Stimulated activated CD8-positive, alpha-beta memory T cell treated with anti-CD3 and anti-CD28 coated beads, Interleukin-4, amount 100 ng/mL, for 4 hours (primary cell): ENCODE measurements at regions not wholly inside any gene's neighbourhood (a gene's known extent, or its start where the extent isn't known, plus 50 kb on each side); places are given as distances from the start of the nearest gene placed in this dataset.

Experiments used
- DNase-seq, 2 donors: peaks; one replicate each; pipeline ENCODE4 v3.0.0-alpha.2; 2020; ENCODE audit warnings: low read depth in 2 of 2, low spot score in 1 of 2

DNA sequence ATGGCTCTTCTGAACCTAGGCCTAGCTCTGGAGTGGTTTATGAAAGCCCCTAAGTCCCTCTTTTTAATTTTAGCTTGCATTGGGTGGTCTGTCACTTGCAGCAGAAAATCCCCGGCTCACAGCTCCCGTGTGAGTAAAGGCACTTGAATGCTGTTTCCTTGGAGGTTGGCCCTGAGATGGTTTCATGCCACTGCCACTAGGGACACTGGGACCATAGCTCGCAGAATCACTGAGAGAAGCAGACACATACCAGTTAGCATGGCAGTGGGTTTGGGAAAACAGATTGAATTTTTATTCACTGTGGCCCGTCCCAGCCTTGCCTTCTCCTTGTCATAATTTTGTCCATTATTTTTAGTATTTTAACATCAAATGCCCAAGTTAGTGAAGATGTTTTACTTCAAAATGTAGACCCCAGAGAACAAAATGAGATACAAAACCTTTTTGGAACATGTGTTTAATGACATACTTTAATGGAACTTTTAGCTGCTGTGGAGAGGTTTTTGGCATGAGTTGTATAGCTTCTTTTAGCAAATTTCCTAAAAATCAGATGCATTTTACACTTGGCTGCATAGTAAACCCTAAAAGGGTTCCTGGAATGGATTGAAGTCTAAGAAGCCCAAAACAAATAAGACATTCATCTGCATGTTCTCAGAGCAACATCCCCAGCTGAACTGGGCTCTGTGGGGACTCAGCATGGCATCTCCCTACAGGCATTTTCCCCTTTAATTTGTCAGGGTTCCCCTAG, 259.7 kb upstream of the PITRM1 start:
- DNase-seq = no peak

DNA sequence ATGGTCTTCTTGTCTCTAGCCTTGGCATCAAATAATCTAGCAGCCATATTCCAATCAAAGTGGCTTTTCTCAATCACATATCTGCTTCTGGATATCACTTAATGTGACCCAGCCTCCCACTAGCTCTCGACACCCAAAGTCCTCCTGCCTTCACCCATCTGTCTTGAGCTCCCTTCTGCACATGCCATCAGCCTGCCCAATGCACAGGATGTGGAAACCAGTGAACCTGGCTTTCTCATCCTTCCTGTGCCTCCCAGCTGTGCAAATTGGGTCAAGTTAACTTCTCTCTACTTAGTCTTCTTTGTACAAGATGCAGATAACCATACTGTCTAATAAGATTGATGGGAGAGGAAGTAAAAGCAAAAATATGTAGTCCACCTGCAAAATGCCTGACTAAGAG, 257.9 kb upstream of the PITRM1 start:
- no peak for DNase-seq

DNA sequence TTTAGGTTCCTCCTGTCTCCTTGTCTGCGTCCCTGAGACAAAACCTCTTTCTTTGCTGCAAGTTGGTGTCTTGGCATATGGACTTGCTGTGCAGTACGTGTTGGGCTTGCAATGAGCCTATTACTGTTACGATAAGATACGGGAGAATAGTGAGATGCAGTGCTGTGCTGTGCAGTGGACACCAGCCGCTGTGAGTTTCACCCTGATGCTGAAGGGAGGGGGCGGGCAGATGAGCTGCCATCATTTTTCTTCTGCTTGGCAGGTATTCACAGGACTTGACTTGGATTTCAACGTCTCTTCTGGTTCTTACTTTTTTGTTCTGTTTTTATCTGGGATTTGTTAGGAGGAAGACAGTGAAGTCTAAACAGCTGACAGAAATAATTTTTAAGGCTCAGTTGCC, 257.1 kb upstream of the PITRM1 start:
- no peak for DNase-seq

DNA sequence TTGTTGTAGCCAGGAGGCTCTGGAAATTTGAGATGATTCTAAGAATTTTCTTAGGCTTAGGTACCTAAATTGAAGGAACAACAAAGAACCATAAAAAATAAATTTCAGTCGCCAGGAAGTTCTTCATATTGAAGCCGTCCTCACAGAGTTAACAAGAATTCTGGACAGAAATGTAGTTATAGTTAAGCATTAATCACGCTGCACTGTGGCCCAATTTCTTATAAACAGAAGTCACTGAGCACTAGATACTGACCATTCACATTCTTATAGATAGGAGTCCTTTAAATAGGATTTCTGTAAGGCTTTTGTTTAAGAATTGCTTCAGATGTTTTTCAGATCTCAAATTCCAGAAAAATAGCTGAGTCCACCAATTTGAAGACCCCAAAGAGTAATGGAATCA, 256.2 kb upstream of the PITRM1 start:
- DNase-seq = no peak

DNA sequence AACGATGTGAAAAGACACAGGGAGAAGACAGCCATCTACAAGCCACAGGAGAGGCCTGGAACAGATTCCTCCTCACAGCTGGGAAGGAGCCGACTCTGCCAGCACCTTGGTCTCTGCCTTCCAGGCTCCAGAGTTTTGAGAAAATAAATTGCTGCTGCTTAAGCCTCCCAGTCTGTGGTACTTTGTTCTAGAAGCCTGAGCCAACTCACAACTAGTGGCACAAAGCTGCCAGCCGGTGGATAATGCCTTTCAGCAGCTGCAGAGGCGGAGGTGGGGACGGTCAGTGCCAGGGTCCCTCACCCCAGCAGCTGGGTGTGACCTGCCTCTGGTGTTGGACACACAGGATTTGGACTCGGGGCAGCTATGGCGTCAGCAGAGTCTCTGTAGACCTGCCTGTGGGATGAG, 255.4 kb upstream of the PITRM1 start:
- no peak for DNase-seq

GRCh38 chr10:3427347-3427746, 254.8 kb upstream of the PITRM1 start:
- DNase-seq = no peak

DNA sequence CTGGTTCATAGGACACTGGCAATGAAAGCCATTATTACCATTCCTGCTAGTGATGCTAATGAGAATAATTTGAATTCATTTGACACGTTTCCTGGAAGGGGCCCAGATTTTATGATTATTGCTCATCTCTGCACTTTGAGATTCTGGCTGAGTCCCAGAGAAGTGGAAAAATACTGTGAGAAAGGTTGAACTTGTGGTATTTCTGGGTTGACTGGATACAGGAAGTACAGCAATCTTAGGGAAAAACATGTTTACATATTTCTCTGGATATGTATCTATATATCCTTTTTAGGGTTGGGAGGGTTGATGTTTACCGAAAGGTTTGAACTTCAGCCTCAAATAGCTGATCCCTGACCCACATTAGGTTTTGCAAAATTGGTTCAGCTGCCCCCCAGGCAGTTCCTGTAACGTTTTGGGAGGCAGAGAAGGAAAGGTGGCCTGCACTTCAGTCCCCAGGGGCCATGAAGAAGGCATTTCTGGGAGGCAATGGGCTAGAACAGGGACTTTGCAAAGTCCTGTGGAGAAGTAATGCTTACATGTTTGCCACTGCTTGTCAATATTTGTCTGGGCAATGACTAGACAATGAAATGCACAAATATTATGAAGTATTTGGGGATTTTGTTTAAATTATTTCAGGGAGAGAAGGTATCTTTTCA, 253.7 kb upstream of the PITRM1 start:
- no peak for DNase-seq

- no peak for DNase-seq
These were observed 253.1 kb upstream of the PITRM1 start for GRCh38 chr10:3425716-3426115.

GRCh38 chr10:3425261-3425660, 252.7 kb upstream of the PITRM1 start:
- DNase-seq = no peak

- DNase-seq = no peak
These were observed 251.7 kb upstream of the PITRM1 start for GRCh38 chr10:3424111-3424851.

GRCh38 chr10:3423384-3423783, 250.8 kb upstream of the PITRM1 start:
- DNase-seq = no peak

DNA sequence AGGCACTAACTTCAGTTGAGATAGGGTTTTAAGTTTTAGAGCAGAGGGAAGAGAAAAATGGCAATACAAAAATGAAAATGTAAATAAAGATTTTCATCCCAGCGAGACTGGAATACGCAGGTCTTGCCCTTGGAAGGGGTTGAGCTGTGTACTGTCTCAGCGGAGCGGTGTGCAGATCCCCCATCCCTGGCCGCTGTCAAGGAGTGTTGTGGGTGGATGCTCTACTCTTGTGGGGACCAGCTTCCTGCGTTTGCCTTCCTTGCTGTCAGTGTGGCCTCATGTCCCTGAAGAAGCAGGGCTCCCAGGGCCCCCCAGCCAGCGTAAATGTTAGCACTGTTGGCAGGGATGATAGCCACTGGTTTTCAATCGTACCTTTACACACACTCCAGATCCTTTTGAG, 249.7 kb upstream of the PITRM1 start:
- no peak for DNase-seq

- no peak for DNase-seq
These were observed 249.1 kb upstream of the PITRM1 start for GRCh38 chr10:3421537-3422257.

GRCh38 chr10:3420527-3421469, 248.2 kb upstream of the PITRM1 start:
- DNase-seq = no peak

DNA sequence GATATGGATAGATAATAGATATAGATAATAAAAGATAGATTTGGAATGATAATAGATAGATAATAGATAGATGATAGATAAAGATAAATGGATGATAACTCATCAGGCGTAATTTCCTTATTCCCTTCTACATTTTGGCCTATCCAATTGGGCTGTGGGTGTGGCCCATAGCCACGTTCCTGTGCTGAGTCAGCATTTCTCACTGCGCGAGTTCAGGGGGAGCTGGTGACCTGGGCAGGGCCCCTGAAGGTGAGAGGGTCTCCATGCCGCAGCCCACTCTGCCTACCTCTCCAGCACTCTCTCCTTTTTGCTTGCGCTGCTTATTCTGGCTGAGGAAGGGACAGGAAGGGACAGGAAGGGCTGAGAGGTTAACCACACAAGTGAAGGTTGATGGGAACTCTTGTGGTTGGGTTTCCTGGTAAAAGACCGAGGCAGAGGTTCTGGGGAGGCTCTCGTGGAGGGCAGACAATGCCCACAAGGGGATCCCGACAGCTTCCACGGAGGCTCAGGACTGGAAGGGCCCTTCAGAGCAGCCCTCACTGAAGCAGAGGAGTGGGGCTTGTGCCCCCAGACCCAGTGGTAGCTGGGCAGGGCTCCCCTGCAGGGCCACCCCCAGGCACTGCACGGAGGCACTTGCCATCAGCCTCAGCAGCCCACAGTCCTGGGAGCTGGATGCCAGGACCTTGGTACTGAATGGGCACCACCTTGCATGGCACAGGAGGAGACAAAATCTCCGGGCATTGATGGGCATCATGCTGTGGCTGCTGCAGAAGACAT, 247.3 kb upstream of the PITRM1 start:
- no peak for DNase-seq

DNA sequence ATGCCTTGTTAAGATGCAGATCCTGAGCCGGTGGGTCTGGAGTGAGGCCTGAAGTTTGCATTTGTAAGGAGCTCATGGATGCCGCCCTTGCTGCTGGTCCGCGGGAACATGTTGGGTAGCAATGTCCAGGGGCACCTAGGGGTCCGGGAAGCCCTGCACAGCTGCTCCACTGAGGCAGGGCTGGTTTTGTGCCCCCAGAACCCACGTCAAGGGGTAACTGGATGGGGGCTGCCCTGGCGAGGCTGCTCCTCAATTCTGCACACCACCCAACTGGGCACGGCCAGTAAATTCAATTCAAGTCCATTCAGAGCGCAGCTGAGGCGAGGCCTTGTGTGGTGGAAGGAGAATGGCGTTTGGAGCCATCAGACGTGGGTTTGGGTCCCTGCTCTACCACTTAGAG, 246.3 kb upstream of the PITRM1 start:
- DNase-seq = no peak

DNA sequence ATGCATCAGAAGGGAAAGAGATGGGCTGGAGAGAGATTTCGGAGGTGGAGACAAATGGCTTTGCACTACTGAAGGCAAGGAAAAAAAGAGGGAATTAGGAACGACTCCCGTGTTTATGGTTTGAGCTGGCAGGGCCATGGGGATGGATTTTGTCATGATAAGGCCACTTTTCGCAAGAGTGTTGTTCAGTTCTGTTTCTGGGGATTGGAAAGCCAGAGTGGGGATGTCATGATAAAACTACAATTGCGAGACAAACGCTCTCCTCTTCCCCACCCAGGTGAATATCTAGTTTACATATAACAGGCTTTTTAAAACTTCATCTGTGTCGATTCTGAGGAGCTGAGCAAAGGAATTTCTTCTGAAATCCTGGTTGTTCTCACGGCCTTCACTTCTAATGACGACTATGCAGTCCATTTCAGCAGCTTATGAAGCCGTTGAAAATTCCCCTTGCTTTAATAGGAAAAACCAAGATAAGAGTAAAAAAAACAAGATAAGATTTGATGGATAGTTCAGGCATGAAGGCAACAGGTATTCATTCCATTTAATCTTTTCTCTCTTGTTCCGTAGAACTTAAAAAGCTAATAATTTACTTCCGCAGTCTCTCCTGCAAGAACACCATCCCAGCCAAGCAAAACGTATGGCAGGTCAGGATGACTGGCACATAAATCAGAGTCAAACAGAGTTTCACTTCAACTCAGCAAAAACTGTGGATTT, 245.6 kb upstream of the PITRM1 start:
- DNase-seq = no peak

- DNase-seq = no peak
These were observed 244.5 kb upstream of the PITRM1 start for GRCh38 chr10:3417096-3417495.
